Neuronal stem cell (in vitro differentiated cells): ENCODE measurements at regions not wholly inside any gene's neighbourhood (a gene's known extent, or its start where the extent isn't known, plus 50 kb on each side); places are given as distances from the start of the nearest gene placed in this dataset.

Source experiments
- DNase-seq: peaks from one replicate; pipeline ENCODE4 v3.0.0-alpha.2; 2013; ENCODE audit warnings: low spot score
- H2AFZ ChIP-seq: one replicate; pipeline ENCODE4 v1.6.1; 2013; ENCODE audit warnings: mild to moderate bottlenecking, low read length, inconsistent platforms
- H2AK5ac ChIP-seq: 2 replicates; pipeline ENCODE4 v1.6.1; 2013; ENCODE audit warnings: low read depth, mild to moderate bottlenecking, inconsistent platforms, low read length, moderate library complexity, mixed read lengths
- H2BK120ac ChIP-seq: 2 replicates; pipeline ENCODE4 v1.6.1; 2013; ENCODE audit warnings: low read depth, mild to moderate bottlenecking, inconsistent platforms, low read length, moderate library complexity, mixed read lengths
- H2BK12ac ChIP-seq: one replicate; pipeline ENCODE4 v1.6.1; 2013; ENCODE audit warnings: low read length, inconsistent platforms
- H2BK15ac ChIP-seq: 2 replicates; pipeline ENCODE4 v1.6.1; 2013; ENCODE audit warnings: mild to moderate bottlenecking, low read length, inconsistent platforms, mixed read lengths
- H2BK5ac ChIP-seq: one replicate; pipeline ENCODE4 v1.6.1; 2013; ENCODE audit warnings: inconsistent platforms, mild to moderate bottlenecking, low read length, moderate library complexity
- H3K14ac ChIP-seq: one replicate; pipeline ENCODE4 v1.6.1; 2013; ENCODE audit warnings: low read length, inconsistent platforms
- H3K18ac ChIP-seq: 2 replicates; pipeline ENCODE4 v1.6.1; 2013; ENCODE audit warnings: low read length, inconsistent platforms
- H3K23ac ChIP-seq: 2 replicates; pipeline ENCODE4 v1.6.1; 2013; ENCODE audit warnings: low read depth, mild to moderate bottlenecking, mixed read lengths, low read length, inconsistent platforms; ENCODE audit not compliant: poor library complexity
- H3K27ac ChIP-seq: replicated peaks from 3 replicates; pipeline ENCODE4 v1.5.1; 2013; ENCODE audit warnings: low read length, inconsistent platforms
- H3K27me3 ChIP-seq, 3 experiments: 2 replicates each; pipeline ENCODE4 v1.6.1; 2013; ENCODE audit warnings: low read length in 3 of 3, mild to moderate bottlenecking in 2 of 3, inconsistent platforms in 1 of 3, low read depth in 1 of 3, mixed read lengths in 1 of 3, moderate library complexity in 1 of 3; ENCODE audit not compliant: control insufficient read depth in 3 of 3, insufficient read depth in 3 of 3
- H3K36me3 ChIP-seq, 2 donors: replicated peaks in 1 of 2; 2 replicates each; pipeline ENCODE4 v1.6.1; 2013; ENCODE audit warnings: low read length in 2 of 2; ENCODE audit not compliant: control insufficient read depth in 2 of 2, insufficient read depth in 2 of 2
- H3K4ac ChIP-seq: 2 replicates; pipeline ENCODE4 v1.6.1; 2013; ENCODE audit warnings: inconsistent platforms, mild to moderate bottlenecking, low read length, moderate library complexity
- H3K4me1 ChIP-seq, 2 donors: 1 replicate in 1 of 2; 2 replicates in 1 of 2; pipeline ENCODE4 v1.6.1; 2013; ENCODE audit warnings: low read length in 2 of 2, low read depth in 1 of 2; ENCODE audit not compliant: control insufficient read depth in 2 of 2, insufficient read depth in 1 of 2
- H3K4me2 ChIP-seq: one replicate; pipeline ENCODE4 v1.6.1; 2013; ENCODE audit warnings: mild to moderate bottlenecking, low read length, inconsistent platforms; ENCODE audit not compliant: insufficient read depth, poor library complexity, severe bottlenecking
- H3K4me3 ChIP-seq, 2 donors: 2 replicates each; pipeline ENCODE4 v1.5.1; 2013; ENCODE audit warnings: low read length in 2 of 2, mild to moderate bottlenecking in 2 of 2, inconsistent platforms in 1 of 2, moderate library complexity in 1 of 2
- H3K79me1 ChIP-seq: one replicate; pipeline ENCODE4 v1.6.1; 2013; ENCODE audit warnings: low read depth, mild to moderate bottlenecking, inconsistent platforms, low read length, moderate library complexity
- H3K9ac ChIP-seq: one replicate; pipeline ENCODE4 v1.6.1; 2013; ENCODE audit warnings: mild to moderate bottlenecking, low read depth, low read length, inconsistent platforms; ENCODE audit not compliant: poor library complexity
- H3K9me3 ChIP-seq, 2 donors: replicated peaks in 1 of 2; 2 replicates each; pipeline versions ENCODE3 to v1.6.1; 2013; ENCODE audit warnings: low read length in 2 of 2, mild to moderate bottlenecking in 2 of 2, inconsistent platforms in 1 of 2, low read depth in 1 of 2, mixed read lengths in 1 of 2, moderate library complexity in 1 of 2; ENCODE audit not compliant: control insufficient read depth in 2 of 2, insufficient read depth in 1 of 2
- H4K8ac ChIP-seq: one replicate; pipeline ENCODE4 v1.6.1; 2013; ENCODE audit warnings: low read depth, mild to moderate bottlenecking, inconsistent platforms, low read length, moderate library complexity
- H4K91ac ChIP-seq: one replicate; pipeline ENCODE4 v1.6.1; 2013; ENCODE audit warnings: low read length, low read depth, mild to moderate bottlenecking, inconsistent platforms; ENCODE audit not compliant: poor library complexity
- WGBS, 2 donors: extraction: QIAGEN DNeasy Blood & Tissue Kit; methylation state at CpG; one replicate each; pipeline ENCODE4 v1.1.7; 2013; ENCODE audit warnings: missing lambda C conversion rate in 2 of 2, mixed read lengths in 1 of 2; ENCODE audit not compliant: insufficient read length in 2 of 2, insufficient replicate concordance in 1 of 2; ENCODE audit errors: extremely low coverage in 2 of 2; 5-methylcytosine and 5-hydroxymethylcytosine counted together

DNA sequence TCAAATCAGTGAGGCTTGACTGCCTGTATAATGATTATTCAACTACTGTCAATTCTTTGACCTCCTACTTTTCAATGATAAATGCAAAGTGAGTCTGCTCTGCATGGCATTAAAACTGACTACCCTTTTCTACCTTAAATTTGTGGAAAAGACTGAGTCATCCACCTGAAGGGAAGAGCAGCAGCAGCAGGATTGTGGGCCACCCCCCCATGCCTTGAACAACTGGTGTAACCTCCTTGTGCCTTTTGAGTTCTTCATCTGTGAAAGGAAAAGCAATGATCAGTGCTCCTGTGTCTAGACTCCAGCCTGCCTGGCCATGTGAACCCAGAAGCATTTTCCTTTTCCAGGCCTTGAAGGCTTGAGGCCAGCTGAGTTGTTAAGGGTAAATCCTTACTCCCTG lies 102.9 kb downstream of the OSR1 start:
- Histone ChIP-seq H2BK5ac (no peak overlapping the region), H3K4me2 (no peak overlapping the region), H3K18ac (no peak overlapping the region), H3K27me3 (no peaks in the 10 kb centered on the region), H2BK15ac (no peak overlapping the region), H3K14ac (no peak overlapping the region), H3K27ac (no peak overlapping the region), H2BK120ac (no peak overlapping the region), H3K9ac (no peak overlapping the region), H3K36me3 (no peaks in the 10 kb centered on the region), H3K4me3 (no peak overlapping the region), H3K4me1 (no peaks in the 10 kb centered on the region), H3K23ac (no peak overlapping the region), H4K8ac (no peak overlapping the region), H3K79me1 (peaks cover 1% of the 10 kb centered on the region), H3K9me3 (peaks cover 2 to 4% of the 10 kb centered on the region in 2 donors), H2BK12ac (no peak overlapping the region), H3K4ac (no peak overlapping the region), H2AK5ac (no peak overlapping the region), H4K91ac (no peak overlapping the region), H2AFZ (no peak overlapping the region)
- no peak for DNase-seq

- Histone ChIP-seq H3K9me3 (no peaks in the 10 kb centered on the region), H3K14ac (no peak overlapping the region), H3K18ac (no peak overlapping the region), H4K8ac (no peak overlapping the region), H2AFZ (no peak overlapping the region), H2BK12ac (no peak overlapping the region), H3K4ac (no peak overlapping the region), H3K4me3 (no peak overlapping the region), H2BK5ac (no peak overlapping the region), H2BK120ac (no peak overlapping the region), H2AK5ac (no peak overlapping the region), H3K9ac (no peak overlapping the region), H3K4me1 (peaks cover 0 to 12% of the 10 kb centered on the region in 2 donors), H3K79me1 (no peaks in the 10 kb centered on the region), H2BK15ac (no peak overlapping the region), H3K23ac (no peak overlapping the region), H3K27me3 (no peaks in the 10 kb centered on the region), H4K91ac (no peak overlapping the region), H3K27ac (no peak overlapping the region), H3K4me2 (no peak overlapping the region), H3K36me3 (no peaks in the 10 kb centered on the region)
- no peak for DNase-seq
- no CpG with 5 or more reads among the region's 4 CpGs for WGBS, 2 donors
Observed at GRCh38 chr2:19251554-19251953, 106.9 kb downstream of the OSR1 start.

- no CpG with 5 or more reads among the region's 2 CpGs for WGBS, 2 donors
Observed at GRCh38 chr2:19250906-19251305, 107.5 kb downstream of the OSR1 start.

DNA sequence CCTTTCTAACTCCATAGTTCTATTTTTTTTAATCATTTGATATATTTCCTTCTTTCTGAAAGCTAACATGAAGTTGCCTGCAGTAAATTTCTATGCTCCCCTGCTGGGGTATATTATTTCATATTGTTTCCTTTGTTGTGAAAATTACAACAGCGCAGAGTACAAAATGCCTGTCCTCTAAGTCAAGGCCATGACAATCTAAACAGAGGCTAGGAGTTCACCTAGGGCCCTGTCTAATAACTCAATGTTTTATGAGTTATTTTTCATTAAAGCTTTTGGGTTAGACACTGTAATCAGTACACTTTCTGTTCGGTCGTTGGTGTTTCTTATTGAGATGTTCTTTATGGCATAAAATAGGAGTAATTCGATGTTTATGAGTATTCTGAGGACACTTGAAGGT lies 111.2 kb downstream of the OSR1 start:
- Histone ChIP-seq H3K9me3 (no peaks in the 10 kb centered on the region), H3K4me2 (no peak overlapping the region), H3K36me3 (no peaks in the 10 kb centered on the region), H3K4me3 (no peak overlapping the region), H3K4me1 (peaks cover 0 to 12% of the 10 kb centered on the region in 2 donors), H2AK5ac (no peak overlapping the region), H3K79me1 (no peaks in the 10 kb centered on the region), H3K23ac (no peak overlapping the region), H3K27ac (no peak overlapping the region), H2BK5ac (no peak overlapping the region), H2BK12ac (no peak overlapping the region), H2AFZ (no peak overlapping the region), H2BK120ac (no peak overlapping the region), H3K9ac (no peak overlapping the region), H3K27me3 (no peaks in the 10 kb centered on the region), H3K4ac (no peak overlapping the region), H3K18ac (no peak overlapping the region), H4K91ac (no peak overlapping the region), H4K8ac (no peak overlapping the region), H3K14ac (no peak overlapping the region), H2BK15ac (no peak overlapping the region)
- no CpG with 5 or more reads among the region's 4 CpGs for WGBS, 2 donors
- no peak for DNase-seq

More at GRCh38 chr2:19250906-19251305, 107.5 kb downstream of the OSR1 start:
- Histone ChIP-seq H3K4me3 (no peak overlapping the region), H3K4ac (no peak overlapping the region), H3K36me3 (no peaks in the 10 kb centered on the region), H3K4me2 (no peak overlapping the region), H3K23ac (no peak overlapping the region), H2BK15ac (no peak overlapping the region), H3K9ac (no peak overlapping the region), H3K27me3 (no peaks in the 10 kb centered on the region), H3K18ac (no peak overlapping the region), H3K9me3 (no peaks in the 10 kb centered on the region), H4K8ac (no peak overlapping the region), H4K91ac (no peak overlapping the region), H2BK120ac (no peak overlapping the region), H2BK12ac (no peak overlapping the region), H3K79me1 (no peaks in the 10 kb centered on the region), H2AK5ac (no peak overlapping the region), H2BK5ac (no peak overlapping the region), H3K14ac (no peak overlapping the region), H2AFZ (no peak overlapping the region), H3K4me1 (peaks cover 0 to 12% of the 10 kb centered on the region in 2 donors), H3K27ac (no peak overlapping the region)
- DNase-seq, result no peak
